ENCODE measurements at regions not wholly inside any gene's neighbourhood (a gene's known extent, or its start where the extent isn't known, plus 50 kb on each side); places are given as distances from the start of the nearest gene placed in this dataset.

GRCh38 chr11:79582434-79582833, 141.6 kb upstream of the TENM4 start:
- TF ChIP-seq CTCF (IDR thresholded peaks at IDR 0.05) = no peak
- Mint-ChIP-seq H3K9me3 (no peaks in the 10 kb centered on the region), H3K27ac (no peak overlapping the region), H3K27me3 (no peaks in the 10 kb centered on the region), H3K4me1 (ENCODE audit: low read depth) (no peaks in the 10 kb centered on the region), H3K4me3 (no peak overlapping the region), H3K36me3 (ENCODE audit: low read depth) (no peaks in the 10 kb centered on the region)
- peaks cover 0 to 12% of the 10 kb centered on the region in 2 experiments for H3K9me3 ChIP-seq (ENCODE audit: control insufficient read depth in 1 of 2, insufficient read depth in 1 of 2, low read length in 2 of 2)
- H3K4me3 ChIP-seq (ENCODE audit: low read length) = no peak overlapping the region
- ATAC-seq (ENCODE audit: poor library complexity) (no peak), DNase-seq (no peak)
- no peaks in the 10 kb centered on the region for H3K36me3 ChIP-seq (ENCODE audit: insufficient read depth, low read length)
- intact Hi-C loops (cut with DNase I, micrococcal nuclease) = no loop called here
- CTCF ChIA-PET = no interaction called here
- no peaks in the 10 kb centered on the region for H3K27me3 ChIP-seq (ENCODE audit: control insufficient read depth in 1 of 2, insufficient read depth in 2 of 2, low read length in 2 of 2)
- H3K27ac ChIP-seq (ENCODE audit: low read depth in 1 of 2, low read length in 2 of 2) = no peak overlapping the region
- H3K4me1 ChIP-seq (ENCODE audit: insufficient read depth, low read length) = no peaks in the 10 kb centered on the region
- POLR2A ChIA-PET = no interaction called here

DNA sequence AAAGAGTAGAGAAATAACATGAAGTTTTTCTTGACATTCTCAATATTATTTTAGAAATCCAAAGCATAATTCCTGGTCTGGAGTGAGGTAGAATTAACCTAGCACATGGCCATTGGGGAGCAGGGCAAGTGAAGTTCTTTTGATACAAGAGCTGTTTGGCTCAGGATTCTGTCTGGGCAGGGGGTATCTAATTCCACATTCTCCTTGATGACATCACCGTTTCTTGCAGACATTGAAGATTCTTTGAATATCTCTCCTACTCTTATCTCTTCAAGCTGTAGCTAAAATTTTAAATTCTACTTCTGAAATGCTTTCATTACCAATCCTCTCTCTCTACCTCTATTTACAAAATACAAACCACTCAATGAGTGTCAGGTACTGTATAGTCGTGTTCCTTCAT, 138.2 kb upstream of the TENM4 start:
- Mint-ChIP-seq H3K36me3 (ENCODE audit: low read depth) (no peaks in the 10 kb centered on the region), H3K4me1 (ENCODE audit: low read depth) (no peaks in the 10 kb centered on the region), H3K27ac (no peak overlapping the region), H3K4me3 (no peak overlapping the region), H3K9me3 (no peaks in the 10 kb centered on the region), H3K27me3 (no peaks in the 10 kb centered on the region)
- ChIA-PET CTCF (no interaction called here), POLR2A (no interaction called here)
- DNase-seq = no peak
- Histone ChIP-seq H3K4me3 (ENCODE audit: low read length) (no peak overlapping the region), H3K27ac (ENCODE audit: low read depth in 1 of 2, low read length in 2 of 2) (no peak overlapping the region), H3K27me3 (ENCODE audit: control insufficient read depth in 1 of 2, insufficient read depth in 2 of 2, low read length in 2 of 2) (no peaks in the 10 kb centered on the region), H3K4me1 (ENCODE audit: insufficient read depth, low read length) (no peaks in the 10 kb centered on the region), H3K9me3 (ENCODE audit: control insufficient read depth in 1 of 2, insufficient read depth in 1 of 2, low read length in 2 of 2) (no peaks in the 10 kb centered on the region), H3K36me3 (ENCODE audit: insufficient read depth, low read length) (no peaks in the 10 kb centered on the region)
- no peak for ATAC-seq (ENCODE audit: poor library complexity)
- intact Hi-C loops (cut with DNase I, micrococcal nuclease) = no loop called here
- no peak for TF ChIP-seq CTCF (IDR thresholded peaks at IDR 0.05)

- H3K36me3 ChIP-seq (ENCODE audit: insufficient read depth, low read length) = no peaks in the 10 kb centered on the region
- no peak overlapping the region for H3K27ac ChIP-seq (ENCODE audit: low read depth in 1 of 2, low read length in 2 of 2)
- Mint-ChIP-seq H3K36me3 (ENCODE audit: low read depth) (no peaks in the 10 kb centered on the region), H3K27me3 (no peaks in the 10 kb centered on the region), H3K4me1 (ENCODE audit: low read depth) (no peaks in the 10 kb centered on the region), H3K4me3 (no peak overlapping the region), H3K9me3 (no peaks in the 10 kb centered on the region), H3K27ac (no peak overlapping the region)
- CTCF ChIA-PET = no interaction called here
- H3K4me3 ChIP-seq (ENCODE audit: low read length) = no peak overlapping the region
- no peak for DNase-seq
- no peaks in the 10 kb centered on the region for H3K4me1 ChIP-seq (ENCODE audit: insufficient read depth, low read length)
- POLR2A ChIA-PET = no interaction called here
- intact Hi-C loops (cut with DNase I, micrococcal nuclease) = no loop called here
- no peaks in the 10 kb centered on the region for H3K9me3 ChIP-seq (ENCODE audit: control insufficient read depth in 1 of 2, insufficient read depth in 1 of 2, low read length in 2 of 2)
- no peak for ATAC-seq (ENCODE audit: poor library complexity)
- no peak for TF ChIP-seq CTCF (IDR thresholded peaks at IDR 0.05)
- H3K27me3 ChIP-seq (ENCODE audit: control insufficient read depth in 1 of 2, insufficient read depth in 2 of 2, low read length in 2 of 2) = no peaks in the 10 kb centered on the region
These were observed 137.3 kb upstream of the TENM4 start for GRCh38 chr11:79578116-79578515.

Data from CD4-positive, alpha-beta T cell (primary cell).